H9 (cell line): ENCODE measurements at regions not wholly inside any gene's neighbourhood (a gene's known extent, or its start where the extent isn't known, plus 50 kb on each side); places are given as distances from the start of the nearest gene placed in this dataset.

Experiments used
- DNase-seq: peaks from one replicate; pipeline ENCODE4 v3.0.0-alpha.2; 2017
- H2AFZ ChIP-seq: one replicate; pipeline ENCODE4 v1.6.1; 2013; ENCODE audit warnings: mild to moderate bottlenecking, low read length, control low read depth, moderate library complexity
- H2AK5ac ChIP-seq: 2 replicates; pipeline ENCODE4 v1.6.1; 2013; ENCODE audit warnings: low read length, control low read depth, mixed read lengths; ENCODE audit not compliant: insufficient read length
- H2BK120ac ChIP-seq: one replicate; pipeline ENCODE4 v1.6.1; 2013; ENCODE audit warnings: low read depth, mild to moderate bottlenecking, low read length, control low read depth, inconsistent platforms; ENCODE audit not compliant: poor library complexity, severe bottlenecking
- H2BK12ac ChIP-seq: 2 replicates; pipeline ENCODE4 v1.6.1; 2013; ENCODE audit warnings: low read length, control low read depth, mixed read lengths, low read depth; ENCODE audit not compliant: insufficient read length
- H2BK15ac ChIP-seq: 2 replicates; pipeline ENCODE4 v1.6.1; 2013; ENCODE audit warnings: low read depth, low read length, control low read depth
- H2BK20ac ChIP-seq: one replicate; pipeline ENCODE4 v1.6.1; 2013; ENCODE audit warnings: low read depth, mild to moderate bottlenecking, low read length, control low read depth, inconsistent platforms; ENCODE audit not compliant: poor library complexity, severe bottlenecking
- H2BK5ac ChIP-seq: 2 replicates; pipeline ENCODE4 v1.6.1; 2013; ENCODE audit warnings: low read length, control low read depth, mixed read lengths; ENCODE audit not compliant: insufficient read length
- H3K14ac ChIP-seq: 2 replicates; pipeline ENCODE4 v1.6.1; 2013; ENCODE audit warnings: low read length, control low read depth; ENCODE audit not compliant: insufficient read depth
- H3K18ac ChIP-seq: 2 replicates; pipeline ENCODE4 v1.6.1; 2013; ENCODE audit warnings: low read depth, mild to moderate bottlenecking, mixed read lengths, low read length, control low read depth; ENCODE audit not compliant: insufficient read length
- H3K23ac ChIP-seq: 2 replicates; pipeline ENCODE4 v1.6.1; 2013; ENCODE audit warnings: low read length, control low read depth, mixed read lengths, low read depth; ENCODE audit not compliant: insufficient read length
- H3K23me2 ChIP-seq: 2 replicates; pipeline ENCODE4 v1.6.1; 2013; ENCODE audit warnings: low read depth, mild to moderate bottlenecking, mixed read lengths, low read length, control low read depth; ENCODE audit not compliant: insufficient read length, poor library complexity, severe bottlenecking
- H3K27ac ChIP-seq: 2 replicates; pipeline ENCODE4 v1.5.1; 2013; ENCODE audit warnings: low read length, control low read depth, mixed read lengths, low read depth; ENCODE audit not compliant: insufficient read length
- H3K27me3 ChIP-seq: 2 replicates; pipeline ENCODE4 v1.6.1; 2013; ENCODE audit warnings: low read length, control low read depth, inconsistent platforms; ENCODE audit not compliant: insufficient read depth
- H3K4ac ChIP-seq: 2 replicates; pipeline ENCODE4 v1.6.1; 2013; ENCODE audit warnings: low read depth, mild to moderate bottlenecking, control low read depth, inconsistent platforms, low read length, moderate library complexity
- H3K4me1 ChIP-seq: 2 replicates; pipeline ENCODE4 v1.6.1; 2013; ENCODE audit warnings: low read length, control low read depth, inconsistent platforms; ENCODE audit not compliant: insufficient read depth
- H3K4me2 ChIP-seq: 2 replicates; pipeline ENCODE4 v1.6.1; 2013; ENCODE audit warnings: low read length, control low read depth, mixed read lengths; ENCODE audit not compliant: insufficient read length, insufficient read depth
- H3K56ac ChIP-seq: 2 replicates; pipeline ENCODE4 v1.6.1; 2013; ENCODE audit warnings: low read depth, mild to moderate bottlenecking, mixed read lengths, low read length, control low read depth; ENCODE audit not compliant: insufficient read length
- H3K79me1 ChIP-seq: 2 replicates; pipeline ENCODE4 v1.6.1; 2013; ENCODE audit warnings: low read depth, mild to moderate bottlenecking, moderate library complexity, low read length, control low read depth, inconsistent platforms; ENCODE audit not compliant: insufficient read depth, poor library complexity, severe bottlenecking
- H3K79me2 ChIP-seq: 2 replicates; pipeline ENCODE4 v1.6.1; 2013; ENCODE audit warnings: low read length, control low read depth, inconsistent platforms; ENCODE audit not compliant: insufficient read depth
- H3K9ac ChIP-seq: 2 replicates; pipeline ENCODE4 v1.6.1; 2013; ENCODE audit warnings: low read length, control low read depth, mixed read lengths; ENCODE audit not compliant: insufficient read length; ENCODE audit errors: extremely low read depth
- H3K9me3 ChIP-seq: one replicate; pipeline ENCODE4 v1.6.1; 2013; ENCODE audit warnings: low read depth, low read length, inconsistent platforms; ENCODE audit not compliant: control insufficient read depth
- H3T11ph ChIP-seq: one replicate; pipeline ENCODE4 v1.6.1; 2013; ENCODE audit warnings: mild to moderate bottlenecking, low read length, control low read depth, inconsistent platforms
- H4K20me1 ChIP-seq: one replicate; pipeline ENCODE4 v1.6.1; 2013; ENCODE audit not compliant: control insufficient read depth, insufficient read length, insufficient read depth
- H4K5ac ChIP-seq: 2 replicates; pipeline ENCODE4 v1.6.1; 2013; ENCODE audit warnings: low read depth, mild to moderate bottlenecking, mixed read lengths, low read length, control low read depth; ENCODE audit not compliant: insufficient read length
- H4K8ac ChIP-seq: replicated peaks from 2 replicates; pipeline ENCODE4 v1.6.1; 2013; ENCODE audit warnings: low read length, control low read depth, mixed read lengths, low read depth; ENCODE audit not compliant: insufficient read length
- H4K91ac ChIP-seq: 2 replicates; pipeline ENCODE4 v1.6.1; 2013; ENCODE audit warnings: low read depth, mild to moderate bottlenecking, moderate library complexity, mixed read lengths, low read length, control low read depth; ENCODE audit not compliant: insufficient read length
- H3K27ac Mint-ChIP-seq, 3 experiments: 2 replicates in 2 of 3; 3 replicates in 1 of 3; pipeline ENCODE4 v1.8.0; 2020 to 2021; ENCODE audit warnings: mixed read lengths in 3 of 3, mild to moderate bottlenecking in 1 of 3, moderate library complexity in 1 of 3
- H3K27me3 Mint-ChIP-seq: 2 replicates; pipeline ENCODE4 v1.8.0; 2021; ENCODE audit warnings: low read depth, mild to moderate bottlenecking, moderate library complexity, mixed read lengths
- H3K36me3 Mint-ChIP-seq, 3 experiments: 2 replicates in 2 of 3; 3 replicates in 1 of 3; pipeline ENCODE4 v1.8.0; 2020 to 2021; ENCODE audit warnings: low read depth in 3 of 3, mixed read lengths in 3 of 3; ENCODE audit not compliant: insufficient read depth in 1 of 3
- H3K4me1 Mint-ChIP-seq, 2 experiments: 2 replicates each; pipeline ENCODE4 v1.8.0; 2020; ENCODE audit warnings: mixed read lengths in 2 of 2
- H3K4me3 Mint-ChIP-seq, 2 experiments: 2 replicates in 1 of 2; 3 replicates in 1 of 2; pipeline ENCODE4 v1.8.0; 2020 to 2021; ENCODE audit warnings: mild to moderate bottlenecking in 2 of 2, mixed read lengths in 2 of 2, moderate library complexity in 1 of 2
- H3K9me3 Mint-ChIP-seq, 2 experiments: 2 replicates in 1 of 2; 3 replicates in 1 of 2; pipeline ENCODE4 v1.8.0; 2020; ENCODE audit warnings: mild to moderate bottlenecking in 2 of 2, mixed read lengths in 2 of 2, moderate library complexity in 1 of 2
- WGBS: extraction: QIAGEN DNeasy Blood & Tissue Kit; methylation state at CpG from one replicate; pipeline ENCODE4 v1.1.7; 2013; ENCODE audit warnings: missing lambda C conversion rate, low lambda C conversion rate, mixed read lengths; ENCODE audit not compliant: insufficient read length; ENCODE audit errors: extremely low coverage; 5-methylcytosine and 5-hydroxymethylcytosine counted together
- TF ChIP-seq, protein P1 (sequence below): fragments of 200-600 bp; sonication (generic); conservative IDR thresholded peaks from 3 replicates; pipeline ENCODE4 v1.8.0; 2021; ENCODE audit warnings: antibody characterized with exemption, mild to moderate bottlenecking

DNA sequence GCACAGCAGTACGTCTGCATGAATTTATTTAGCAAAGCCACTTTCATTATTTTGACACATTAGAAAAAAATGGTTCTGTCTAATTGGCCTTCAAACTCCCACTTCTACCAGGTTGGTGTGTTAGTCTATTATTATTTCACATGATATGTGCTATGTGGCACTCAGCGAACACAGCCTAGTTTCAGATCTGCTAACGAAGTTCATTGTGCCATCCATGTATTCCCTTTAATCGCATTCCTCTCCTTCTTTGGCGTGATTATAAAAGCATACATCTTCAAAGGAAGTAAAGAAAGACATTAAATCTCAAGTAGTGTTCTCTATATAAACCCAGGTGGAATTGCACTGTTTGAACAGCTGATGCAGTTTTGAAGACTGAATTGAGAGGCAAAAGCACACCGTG lies 96.4 kb upstream of the CACNA2D1 start:
- H3K27me3 ChIP-seq = no peaks in the 10 kb centered on the region
- no peak overlapping the region for H4K8ac ChIP-seq
- no peak overlapping the region for H3K56ac ChIP-seq
- peaks cover 0 to 3% of the 10 kb centered on the region in 2 experiments; a peak in 1 of 5 replicates for H3K9me3 Mint-ChIP-seq
- no peaks in the 10 kb centered on the region for H3K4me1 ChIP-seq
- H3K14ac ChIP-seq = no peak overlapping the region
- H3K4me1 Mint-ChIP-seq = no peaks in the 10 kb centered on the region
- H4K91ac ChIP-seq = no peak overlapping the region
- no peak overlapping the region for H3K9ac ChIP-seq
- H3K9me3 ChIP-seq = no peaks in the 10 kb centered on the region
- no peaks in the 10 kb centered on the region for H3K79me2 ChIP-seq
- no peak overlapping the region for H3K27ac Mint-ChIP-seq
- no peak overlapping the region for H3K4me3 Mint-ChIP-seq
- H3K18ac ChIP-seq = no peak overlapping the region
- no peak overlapping the region for H2AK5ac ChIP-seq
- H3K4ac ChIP-seq = no peak overlapping the region
- H3T11ph ChIP-seq = no peak overlapping the region
- no peak overlapping the region for H2BK15ac ChIP-seq
- no peaks in the 10 kb centered on the region for H3K79me1 ChIP-seq
- no peaks in the 10 kb centered on the region for H3K23me2 ChIP-seq
- no peak overlapping the region for H2AFZ ChIP-seq
- no peak overlapping the region for H3K4me2 ChIP-seq
- no peak overlapping the region for H2BK120ac ChIP-seq
- no peak overlapping the region for H2BK20ac ChIP-seq
- no peak overlapping the region for H4K5ac ChIP-seq
- H3K36me3 Mint-ChIP-seq = no peaks in the 10 kb centered on the region
- no peak overlapping the region for H2BK12ac ChIP-seq
- H3K27me3 Mint-ChIP-seq = no peaks in the 10 kb centered on the region; the same call in 1 of the 2 replicates
- no CpG with 5 or more reads among the region's 6 CpGs for WGBS
- DNase-seq = no peak
- H3K27ac ChIP-seq = no peak overlapping the region
- TF ChIP-seq, protein P1, sequence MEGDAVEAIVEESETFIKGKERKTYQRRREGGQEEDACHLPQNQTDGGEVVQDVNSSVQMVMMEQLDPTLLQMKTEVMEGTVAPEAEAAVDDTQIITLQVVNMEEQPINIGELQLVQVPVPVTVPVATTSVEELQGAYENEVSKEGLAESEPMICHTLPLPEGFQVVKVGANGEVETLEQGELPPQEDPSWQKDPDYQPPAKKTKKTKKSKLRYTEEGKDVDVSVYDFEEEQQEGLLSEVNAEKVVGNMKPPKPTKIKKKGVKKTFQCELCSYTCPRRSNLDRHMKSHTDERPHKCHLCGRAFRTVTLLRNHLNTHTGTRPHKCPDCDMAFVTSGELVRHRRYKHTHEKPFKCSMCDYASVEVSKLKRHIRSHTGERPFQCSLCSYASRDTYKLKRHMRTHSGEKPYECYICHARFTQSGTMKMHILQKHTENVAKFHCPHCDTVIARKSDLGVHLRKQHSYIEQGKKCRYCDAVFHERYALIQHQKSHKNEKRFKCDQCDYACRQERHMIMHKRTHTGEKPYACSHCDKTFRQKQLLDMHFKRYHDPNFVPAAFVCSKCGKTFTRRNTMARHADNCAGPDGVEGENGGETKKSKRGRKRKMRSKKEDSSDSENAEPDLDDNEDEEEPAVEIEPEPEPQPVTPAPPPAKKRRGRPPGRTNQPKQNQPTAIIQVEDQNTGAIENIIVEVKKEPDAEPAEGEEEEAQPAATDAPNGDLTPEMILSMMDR = no peak
- H2BK5ac ChIP-seq = no peak overlapping the region
- no peaks in the 10 kb centered on the region for H4K20me1 ChIP-seq
- no peak overlapping the region for H3K23ac ChIP-seq
